ENCODE measurements at regions not wholly inside any gene's neighbourhood (a gene's known extent, or its start where the extent isn't known, plus 50 kb on each side); places are given as distances from the start of the nearest gene placed in this dataset.

- H3K27ac ChIP-seq = no peak overlapping the region
- FAIRE-seq (no peak), DNase-seq (no peak), ATAC-seq (no peak)
- no peak overlapping the region for H3K4me3 ChIP-seq
- H3K27me3 ChIP-seq = no peaks in the 10 kb centered on the region
- H3K9me3 ChIP-seq = no peaks in the 10 kb centered on the region
- WGBS, 2 donors = 15 to 22% methylated on average over 1 of the region's 1 CpG
- no peaks in the 10 kb centered on the region for H3K4me1 ChIP-seq
- H3K36me3 ChIP-seq = no peaks in the 10 kb centered on the region
- intact Hi-C loops (cut with DNase I) = no loop called here
- no peak for TF ChIP-seq CTCF (IDR thresholded peaks at IDR 0.05)
Observed at GRCh38 chr5:4717446-4717845, 422.7 kb upstream of the ADAMTS16 start.

GRCh38 chr5:4720831-4721230 is 419.3 kb upstream of the ADAMTS16 start:
- ATAC-seq (no peak), DNase-seq (no peak)
- 62 to 76% methylated on average over 6 of the region's 6 CpGs for WGBS, 2 donors

GRCh38 chr5:4722886-4723285 is 417.2 kb upstream of the ADAMTS16 start:
- ATAC-seq (no peak), FAIRE-seq (no peak)
- intact Hi-C loops (cut with DNase I) = no loop called here

More at GRCh38 chr5:4720831-4721230, 419.3 kb upstream of the ADAMTS16 start:
- Histone ChIP-seq H3K4me3 (no peak overlapping the region), H3K27ac (no peak overlapping the region), H3K9me3 (no peaks in the 10 kb centered on the region), H3K36me3 (no peaks in the 10 kb centered on the region), H3K4me1 (no peaks in the 10 kb centered on the region), H3K27me3 (no peaks in the 10 kb centered on the region)
- intact Hi-C loops (cut with DNase I) = no loop called here
- no peak for TF ChIP-seq CTCF (IDR thresholded peaks at IDR 0.05)
- no peak for FAIRE-seq

GRCh38 chr5:4725594-4725993 is 414.5 kb upstream of the ADAMTS16 start:
- intact Hi-C loops (cut with DNase I) = no loop called here
- WGBS, 2 donors = 77 to 84% methylated on average over 4 of the region's 4 CpGs

More at GRCh38 chr5:4722886-4723285, 417.2 kb upstream of the ADAMTS16 start:
- no peak for DNase-seq
- WGBS, 2 donors = 47 to 49% methylated on average over 2 of the region's 2 CpGs
- Histone ChIP-seq H3K4me3 (no peak overlapping the region), H3K36me3 (no peaks in the 10 kb centered on the region), H3K4me1 (no peaks in the 10 kb centered on the region), H3K27ac (no peak overlapping the region), H3K27me3 (no peaks in the 10 kb centered on the region), H3K9me3 (no peaks in the 10 kb centered on the region)
- TF ChIP-seq CTCF (IDR thresholded peaks at IDR 0.05) = no peak

More at GRCh38 chr5:4725594-4725993, 414.5 kb upstream of the ADAMTS16 start:
- DNase-seq (no peak), ATAC-seq (no peak), FAIRE-seq (no peak)
- Histone ChIP-seq H3K27ac (no peak overlapping the region), H3K27me3 (no peaks in the 10 kb centered on the region), H3K36me3 (no peaks in the 10 kb centered on the region), H3K4me3 (no peak overlapping the region), H3K4me1 (no peaks in the 10 kb centered on the region), H3K9me3 (no peaks in the 10 kb centered on the region)
- no peak for TF ChIP-seq CTCF (IDR thresholded peaks at IDR 0.05)

All from pancreas (tissue), 10 donors.